Lower leg skin (tissue), 3 donors: ENCODE measurements at regions not wholly inside any gene's neighbourhood (a gene's known extent, or its start where the extent isn't known, plus 50 kb on each side); places are given as distances from the start of the nearest gene placed in this dataset.

Experiments
- CTCF ChIP-seq, 3 donors: fragments of 450-650 bp; IDR thresholded peaks; one replicate each; pipeline ENCODE4 v1.5.1; 2016; ENCODE audit warnings: antibody characterized with exemption in 3 of 3, mild to moderate bottlenecking in 3 of 3, moderate library complexity in 2 of 3
- POLR2A ChIP-seq, 2 donors: fragments of 450-650 bp; IDR thresholded peaks; one replicate each; pipeline ENCODE4 v1.6.1; 2016 to 2017; ENCODE audit warnings: antibody characterized with exemption in 2 of 2, mild to moderate bottlenecking in 1 of 2, moderate library complexity in 1 of 2

GRCh38 chr5:42884326-42884725, 72.6 kb upstream of the SELENOP start:
- TF ChIP-seq POLR2A (IDR thresholded peaks at IDR 0.05): no peak
- no peak for TF ChIP-seq CTCF (IDR thresholded peaks at IDR 0.05)
